Memory B cell (primary cell): ENCODE measurements at regions not wholly inside any gene's neighbourhood (a gene's known extent, or its start where the extent isn't known, plus 50 kb on each side); places are given as distances from the start of the nearest gene placed in this dataset.

ENCODE experiments used
- ATAC-seq: fragments of 150-1000 bp; cut with Tn5 transposase; 2 replicates; pipeline ENCODE4 v1.10.0; 2021; ENCODE audit warnings: low read depth, mild to moderate bottlenecking, moderate library complexity
- DNase-seq, 2 donors: peaks; one replicate each; pipeline ENCODE4 v3.0.0; 2022; ENCODE audit warnings: low spot score in 2 of 2
- H3K27ac Mint-ChIP-seq: one replicate; pipeline ENCODE4 v1.8.0; 2022; ENCODE audit warnings: mild to moderate bottlenecking, moderate library complexity, mixed read lengths
- H3K27me3 Mint-ChIP-seq: one replicate; pipeline ENCODE4 v1.8.0; 2022; ENCODE audit warnings: mixed read lengths
- H3K36me3 Mint-ChIP-seq: one replicate; pipeline ENCODE4 v1.8.0; 2022; ENCODE audit warnings: mild to moderate bottlenecking, mixed read lengths
- H3K4me1 Mint-ChIP-seq: one replicate; pipeline ENCODE4 v1.8.0; 2022; ENCODE audit warnings: mixed read lengths
- H3K4me3 Mint-ChIP-seq: one replicate; pipeline ENCODE4 v1.8.0; 2022; ENCODE audit warnings: mild to moderate bottlenecking, moderate library complexity, mixed read lengths
- H3K9me3 Mint-ChIP-seq: one replicate; pipeline ENCODE4 v1.8.0; 2022; ENCODE audit warnings: mixed read lengths

GRCh38 chr4:4631150-4631549 lies 89.3 kb upstream of the STX18 start:
- ATAC-seq (no peak), DNase-seq (no peak)
- Mint-ChIP-seq H3K4me3 (no peak overlapping the region), H3K27me3 (no peaks in the 10 kb centered on the region), H3K36me3 (peaks cover 18% of the 10 kb centered on the region), H3K27ac (no peak overlapping the region), H3K9me3 (no peaks in the 10 kb centered on the region), H3K4me1 (no peaks in the 10 kb centered on the region)

- H3K9me3 Mint-ChIP-seq = no peaks in the 10 kb centered on the region
- ATAC-seq (no peak), DNase-seq (no peak)
- H3K4me1 Mint-ChIP-seq = peaks cover 2% of the 10 kb centered on the region
- peaks cover 6% of the 10 kb centered on the region for H3K36me3 Mint-ChIP-seq
- no peak overlapping the region for H3K4me3 Mint-ChIP-seq
- H3K27ac Mint-ChIP-seq = no peak overlapping the region
- H3K27me3 Mint-ChIP-seq = no peaks in the 10 kb centered on the region
These were observed 86.1 kb upstream of the STX18 start for GRCh38 chr4:4627906-4628305.

GRCh38 chr4:4627111-4627510 lies 85.3 kb upstream of the STX18 start:
- Mint-ChIP-seq H3K36me3 (peaks cover 6% of the 10 kb centered on the region), H3K4me3 (no peak overlapping the region), H3K9me3 (no peaks in the 10 kb centered on the region), H3K27ac (no peak overlapping the region), H3K4me1 (peaks cover 2% of the 10 kb centered on the region), H3K27me3 (no peaks in the 10 kb centered on the region)
- no peak for DNase-seq
- ATAC-seq = no peak

GRCh38 chr4:4625488-4625887 lies 83.6 kb upstream of the STX18 start:
- peaks cover 2% of the 10 kb centered on the region for H3K4me1 Mint-ChIP-seq
- no peak overlapping the region for H3K27ac Mint-ChIP-seq
- DNase-seq = no peak
- no peak overlapping the region for H3K4me3 Mint-ChIP-seq
- no peaks in the 10 kb centered on the region for H3K27me3 Mint-ChIP-seq
- no peaks in the 10 kb centered on the region for H3K9me3 Mint-ChIP-seq
- ATAC-seq = no peak
- peaks cover 7% of the 10 kb centered on the region for H3K36me3 Mint-ChIP-seq

- peaks cover 2% of the 10 kb centered on the region for H3K4me1 Mint-ChIP-seq
- H3K36me3 Mint-ChIP-seq = peaks cover 10% of the 10 kb centered on the region
- no peaks in the 10 kb centered on the region for H3K27me3 Mint-ChIP-seq
- no peak overlapping the region for H3K27ac Mint-ChIP-seq
- ATAC-seq (no peak), DNase-seq (no peak)
- no peak overlapping the region for H3K4me3 Mint-ChIP-seq
- peaks cover 1% of the 10 kb centered on the region for H3K9me3 Mint-ChIP-seq
These were observed 82.5 kb upstream of the STX18 start for GRCh38 chr4:4624276-4624897.

- H3K9me3 Mint-ChIP-seq = peaks cover 1% of the 10 kb centered on the region
- DNase-seq (no peak), ATAC-seq (no peak)
- H3K4me3 Mint-ChIP-seq = no peak overlapping the region
- H3K36me3 Mint-ChIP-seq = peaks cover 20% of the 10 kb centered on the region
- H3K27me3 Mint-ChIP-seq = no peaks in the 10 kb centered on the region
- H3K27ac Mint-ChIP-seq = no peak overlapping the region
- H3K4me1 Mint-ChIP-seq = peaks cover 4% of the 10 kb centered on the region
These were observed 78.0 kb upstream of the STX18 start for GRCh38 chr4:4619821-4620220.

GRCh38 chr4:4618847-4619246 lies 77.0 kb upstream of the STX18 start:
- Mint-ChIP-seq H3K36me3 (peaks cover 21% of the 10 kb centered on the region), H3K4me1 (peaks cover 2% of the 10 kb centered on the region), H3K9me3 (peaks cover 1% of the 10 kb centered on the region), H3K4me3 (no peak overlapping the region), H3K27me3 (no peaks in the 10 kb centered on the region), H3K27ac (no peak overlapping the region)
- ATAC-seq (no peak), DNase-seq (no peak)

GRCh38 chr4:4614925-4615678 lies 73.3 kb upstream of the STX18 start:
- H3K27me3 Mint-ChIP-seq = no peaks in the 10 kb centered on the region
- ATAC-seq = no peak
- H3K36me3 Mint-ChIP-seq = peaks cover 27% of the 10 kb centered on the region
- H3K9me3 Mint-ChIP-seq = peaks cover under 1% of the 10 kb centered on the region
- no peak overlapping the region for H3K4me3 Mint-ChIP-seq
- H3K4me1 Mint-ChIP-seq = peaks cover 2% of the 10 kb centered on the region
- DNase-seq = no peak
- no peak overlapping the region for H3K27ac Mint-ChIP-seq

GRCh38 chr4:4613641-4614286 lies 71.9 kb upstream of the STX18 start:
- no peak for DNase-seq
- peaks cover 22% of the 10 kb centered on the region for H3K36me3 Mint-ChIP-seq
- ATAC-seq = no peak
- no peak overlapping the region for H3K4me3 Mint-ChIP-seq
- H3K27ac Mint-ChIP-seq = no peak overlapping the region
- H3K27me3 Mint-ChIP-seq = no peaks in the 10 kb centered on the region
- no peaks in the 10 kb centered on the region for H3K9me3 Mint-ChIP-seq
- peaks cover 2% of the 10 kb centered on the region for H3K4me1 Mint-ChIP-seq

GRCh38 chr4:4613126-4613465 lies 71.2 kb upstream of the STX18 start:
- Mint-ChIP-seq H3K4me3 (no peak overlapping the region), H3K27me3 (no peaks in the 10 kb centered on the region), H3K36me3 (peaks cover 23% of the 10 kb centered on the region), H3K4me1 (peaks cover 2% of the 10 kb centered on the region), H3K9me3 (no peaks in the 10 kb centered on the region), H3K27ac (no peak overlapping the region)
- ATAC-seq = no peak
- no peak for DNase-seq

- H3K36me3 Mint-ChIP-seq = peaks cover 20% of the 10 kb centered on the region
- H3K27me3 Mint-ChIP-seq = no peaks in the 10 kb centered on the region
- DNase-seq = no peak
- no peak for ATAC-seq
- H3K4me3 Mint-ChIP-seq = no peak overlapping the region
- H3K27ac Mint-ChIP-seq = no peak overlapping the region
- no peaks in the 10 kb centered on the region for H3K4me1 Mint-ChIP-seq
- H3K9me3 Mint-ChIP-seq = no peaks in the 10 kb centered on the region
These were observed 68.8 kb upstream of the STX18 start for GRCh38 chr4:4610672-4611071.

GRCh38 chr4:4609622-4610334 lies 67.9 kb upstream of the STX18 start:
- H3K27ac Mint-ChIP-seq = no peak overlapping the region
- DNase-seq (no peak), ATAC-seq (no peak)
- no peaks in the 10 kb centered on the region for H3K9me3 Mint-ChIP-seq
- peaks cover 18% of the 10 kb centered on the region for H3K36me3 Mint-ChIP-seq
- no peaks in the 10 kb centered on the region for H3K4me1 Mint-ChIP-seq
- no peak overlapping the region for H3K4me3 Mint-ChIP-seq
- H3K27me3 Mint-ChIP-seq = no peaks in the 10 kb centered on the region

GRCh38 chr4:4608214-4608537 lies 66.3 kb upstream of the STX18 start:
- Mint-ChIP-seq H3K4me3 (no peak overlapping the region), H3K9me3 (no peaks in the 10 kb centered on the region), H3K27ac (no peak overlapping the region), H3K4me1 (no peaks in the 10 kb centered on the region), H3K27me3 (no peaks in the 10 kb centered on the region), H3K36me3 (peaks cover 11% of the 10 kb centered on the region)
- DNase-seq (no peak), ATAC-seq (no peak)
